GM12878 (cell line): ENCODE measurements at regions not wholly inside any gene's neighbourhood (a gene's known extent, or its start where the extent isn't known, plus 50 kb on each side); places are given as distances from the start of the nearest gene placed in this dataset.

Source experiments
- ATAC-seq: fragments of 200-7000 bp; cut with Tn5 transposase; 3 replicates; pipeline ENCODE4 v1.9.1; 2020; ENCODE audit warnings: mild to moderate bottlenecking, moderate library complexity
- BruUV-seq: library from RNA; stranded (reverse); fragments of 400-500 nt; replicated peaks from 2 replicates; lab custom pipeline; 2021; lab: Mats Ljungman, UMichigan
- CTCF ChIA-PET: fragments of 300-600 bp; sonication (Branson Sonifier 250); formaldehyde crosslinking; extraction: SDS; loops from one replicate; lab custom pipeline; 2021; ENCODE audit warnings: inconsistent platforms; lab: Yijun Ruan, JAX
- POLR2A ChIA-PET: fragments of 350-600 bp; formaldehyde crosslinking; extraction: SDS; loops from one replicate; lab custom pipeline; 2021; ENCODE audit warnings: inconsistent platforms; lab: Charles Lee
- RAD21 ChIA-PET: fragments of 300-600 bp; sonication (Branson Sonifier 250); formaldehyde crosslinking; loops from one replicate; lab custom pipeline; 2023; ENCODE audit warnings: antibody characterized with exemption; ENCODE audit not compliant: unreplicated experiment; lab: Charles Lee
- SMC1A ChIA-PET: fragments of 300-600 bp; sonication (Branson Sonifier 250); formaldehyde crosslinking; loops from one replicate; lab custom pipeline; 2023; ENCODE audit not compliant: unreplicated experiment, uncharacterized antibody; lab: Charles Lee
- DNase-seq: peaks from one replicate; pipeline ENCODE4 v3.0.0-alpha.2; 2011; ENCODE audit warnings: low read depth, low spot score
- FAIRE-seq: peaks from 3 replicates; lab custom pipeline; 2011; peaks lifted over from hg19 to GRCh38; lab: Jason Lieb, UNC
- H2AFZ ChIP-seq: 2 replicates; pipeline ENCODE4 v1.6.0; 2011; ENCODE audit warnings: low read depth, low read length, control low read depth; ENCODE audit not compliant: control insufficient read depth
- H3K27ac ChIP-seq: 2 replicates; pipeline ENCODE4 v1.5.1; 2011; ENCODE audit warnings: control low read depth; ENCODE audit not compliant: control insufficient read depth, insufficient read depth
- H3K27me3 ChIP-seq, 2 experiments: replicated peaks in 1 of 2; 2 replicates each; pipeline versions ENCODE4 v1.6.0 to v1.6.1; 2011; ENCODE audit warnings: low read length in 1 of 2; ENCODE audit not compliant: control insufficient read depth in 2 of 2, insufficient read depth in 2 of 2
- H3K36me3 ChIP-seq, 2 experiments: 2 replicates each; pipeline ENCODE4 v1.5.1; 2011; ENCODE audit warnings: low read length in 1 of 2; ENCODE audit not compliant: control insufficient read depth in 2 of 2, insufficient read depth in 2 of 2
- H3K4me1 ChIP-seq: 2 replicates; pipeline ENCODE4 v1.6.1; 2011; ENCODE audit warnings: mild to moderate bottlenecking, low read length, moderate library complexity, mixed read lengths; ENCODE audit not compliant: control insufficient read depth, insufficient read depth
- H3K4me2 ChIP-seq: 2 replicates; pipeline ENCODE4 v1.6.0; 2011; ENCODE audit warnings: control low read depth; ENCODE audit not compliant: control insufficient read depth, insufficient read depth
- H3K4me3 ChIP-seq: fragments of 200-600 bp; sonication (generic); 2 replicates; pipeline ENCODE4 v1.5.1; 2016
- H3K79me2 ChIP-seq: 2 replicates; pipeline ENCODE4 v1.6.0; 2011; ENCODE audit warnings: low read length; ENCODE audit not compliant: control insufficient read depth, insufficient read depth
- H3K9ac ChIP-seq: 2 replicates; pipeline ENCODE4 v1.8.0; 2011; ENCODE audit warnings: low read length, control low read depth, mixed read lengths; ENCODE audit not compliant: control insufficient read depth, insufficient read depth
- H3K9me3 ChIP-seq: replicated peaks from 3 replicates; pipeline ENCODE4 v1.5.1; 2011; ENCODE audit warnings: mild to moderate bottlenecking, low read length; ENCODE audit not compliant: control insufficient read depth, insufficient read depth
- H4K20me1 ChIP-seq: 2 replicates; pipeline ENCODE4 v1.6.0; 2011; ENCODE audit not compliant: control insufficient read depth, insufficient read depth
- BCLAF1 ChIP-seq: fragments of 450-650 bp; IDR thresholded peaks from 2 replicates; pipeline ENCODE4 v1.6.1; 2017; ENCODE audit warnings: antibody characterized with exemption, mild to moderate bottlenecking, moderate library complexity
- GABPA ChIP-seq: IDR thresholded peaks from 2 replicates; pipeline ENCODE4 v1.6.1; 2014; ENCODE audit warnings: antibody characterized with exemption, low read depth, mild to moderate bottlenecking, inconsistent platforms
- IRF4 ChIP-seq: IDR thresholded peaks from 2 replicates; pipeline ENCODE4 v1.6.1; 2011; ENCODE audit warnings: low read depth, low read length
- RCOR1 ChIP-seq: conservative IDR thresholded peaks from 2 replicates; pipeline ENCODE4 v1.6.1; 2012; ENCODE audit warnings: low read depth, low read length, improper control_type of control experiment
- SKIL ChIP-seq: fragments of 450-650 bp; IDR thresholded peaks from 2 replicates; pipeline ENCODE4 v1.6.1; 2017; ENCODE audit warnings: mild to moderate bottlenecking, low read depth, inconsistent platforms; ENCODE audit not compliant: poor library complexity, severe bottlenecking
- TBL1XR1 ChIP-seq: IDR thresholded peaks from 2 replicates; pipeline ENCODE4 v1.6.1; 2012; ENCODE audit warnings: low read depth, low read length, improper control_type of control experiment
- ZNF274 ChIP-seq: IDR thresholded peaks from one replicate; pipeline ENCODE4 v1.8.0; 2011; ENCODE audit not compliant: insufficient read length, insufficient read depth
- WGBS: methylation state at CpG from one replicate; pipeline ENCODE4 v1.1.6; 2016; ENCODE audit warnings: low lambda C conversion rate; ENCODE audit not compliant: insufficient replicate concordance, insufficient coverage; ENCODE audit errors: missing lambda C conversion rate; 5-methylcytosine and 5-hydroxymethylcytosine counted together
- in situ Hi-C: fragments of 300-500 bp; cut with MboI; formaldehyde crosslinking; loops from 9 replicates; pipeline ENCODE4 v1.14.3; 2018; ENCODE audit warnings: mixed read lengths
- intact Hi-C: fragments of 100-400 bp; cut with micrococcal nuclease; formaldehyde crosslinking; loops from one replicate; pipeline ENCODE4 v1.14.2; 2022; ENCODE audit not compliant: unreplicated experiment

- CTCF ChIA-PET = no interaction called here
- no peak overlapping the region for H3K27ac ChIP-seq
- H3K9me3 ChIP-seq = no peaks in the 10 kb centered on the region
- SMC1A ChIA-PET = no interaction called here
- H2AFZ ChIP-seq = no peak overlapping the region
- no peaks in the 10 kb centered on the region for H3K4me1 ChIP-seq
- WGBS = 8% methylated on average over 5 of the region's 5 CpGs
- TF ChIP-seq IRF4 (no peak), TBL1XR1 (no peak), ZNF274 (no peak), BCLAF1 (no peak), GABPA (no peak), RCOR1 (no peak), SKIL (no peak)
- no peak for ATAC-seq
- POLR2A ChIA-PET = no interaction called here
- in situ Hi-C loops (no loop called here), intact Hi-C loops (no loop called here)
- no peak for FAIRE-seq
- H4K20me1 ChIP-seq = no peaks in the 10 kb centered on the region
- RAD21 ChIA-PET = no interaction called here
- no peak overlapping the region for H3K9ac ChIP-seq
- no peak overlapping the region for H3K4me3 ChIP-seq
- no peak for DNase-seq
- H3K79me2 ChIP-seq = no peaks in the 10 kb centered on the region
- no peak overlapping the region for H3K4me2 ChIP-seq
- no peaks in the 10 kb centered on the region for H3K36me3 ChIP-seq
- no peaks in the 10 kb centered on the region for H3K27me3 ChIP-seq
- BruUV-seq = no TSS peak
Measured at GRCh38 chr4:116321471-116321870, 763.9 kb downstream of the TRAM1L1 start.
